ENCODE measurements at regions not wholly inside any gene's neighbourhood (a gene's known extent, or its start where the extent isn't known, plus 50 kb on each side); places are given as distances from the start of the nearest gene placed in this dataset.
"Not testable (repeated sequence)": the region's sequence is repeated elsewhere in the genome, so short reads cannot be mapped to it uniquely, and the experiment has no call there.

DNA sequence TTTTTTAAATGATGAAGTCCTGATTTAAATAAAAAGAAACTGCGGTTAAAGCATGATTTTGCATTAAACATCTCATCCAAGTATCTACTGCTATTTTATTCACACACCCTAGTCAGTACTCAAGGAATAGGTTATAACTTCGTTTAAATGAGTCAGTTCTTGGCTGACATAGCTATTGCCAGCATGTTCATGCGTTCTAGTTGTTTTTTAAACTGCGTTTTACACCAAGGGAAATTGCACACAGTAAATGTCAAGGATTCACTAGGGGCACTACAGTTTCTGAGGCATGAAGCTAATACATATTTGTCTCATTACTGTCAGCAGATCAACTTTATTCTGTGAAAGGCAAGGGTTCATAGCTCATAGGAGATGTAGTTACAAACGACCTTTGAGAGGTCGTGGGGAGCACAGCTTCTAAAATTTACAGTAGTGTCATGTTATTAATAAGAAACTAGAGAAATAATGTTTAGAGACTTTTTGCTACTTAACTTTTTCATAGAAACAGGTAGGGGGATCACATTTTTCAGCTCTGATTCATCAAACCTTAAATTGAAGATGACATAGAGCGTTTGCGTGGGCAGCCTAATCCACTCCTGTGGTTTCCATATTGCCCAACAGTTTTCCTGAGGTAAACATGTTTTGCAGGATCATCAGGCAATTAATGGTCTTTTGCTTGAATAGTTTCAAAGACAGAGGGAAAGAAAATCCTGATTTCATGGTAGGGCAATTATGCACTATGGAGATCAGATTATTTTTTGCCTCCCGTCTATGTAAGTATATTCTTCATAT is 2222.7 kb upstream of the WWC1 start:
- DNase-seq, result no peak

DNA sequence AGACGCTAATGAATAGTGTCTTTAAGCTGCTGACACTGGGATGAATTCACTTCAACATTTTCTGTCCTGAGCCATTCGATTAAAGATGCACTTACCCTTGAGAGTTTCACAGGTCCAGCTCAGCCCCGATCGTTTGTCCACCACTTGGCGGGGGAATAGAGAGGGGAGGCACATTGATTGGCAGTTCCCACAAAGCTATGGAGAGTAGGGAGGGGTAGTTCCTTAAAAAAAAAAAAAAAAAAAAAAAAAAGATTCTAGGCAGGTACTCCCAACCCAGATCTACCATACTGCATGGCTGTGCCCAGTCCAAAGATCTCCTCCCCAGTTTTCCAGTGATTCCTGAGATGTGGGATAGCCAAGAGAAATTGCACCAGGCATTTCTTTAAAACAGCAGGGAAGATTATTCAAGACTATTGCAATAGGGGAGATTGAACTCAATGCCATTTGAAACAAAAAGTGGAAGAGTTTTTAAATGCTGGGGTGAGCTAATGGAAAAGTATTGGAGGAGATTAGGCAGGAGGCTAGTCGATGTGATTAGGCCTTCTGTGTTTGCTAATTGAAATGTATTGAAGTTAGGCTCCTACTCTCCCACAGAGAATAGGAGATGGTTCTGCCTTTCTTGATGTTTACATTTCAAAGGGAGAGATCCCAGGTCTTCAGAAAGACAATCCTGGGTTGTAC is 2217.4 kb upstream of the WWC1 start:
- no peak for DNase-seq

DNA sequence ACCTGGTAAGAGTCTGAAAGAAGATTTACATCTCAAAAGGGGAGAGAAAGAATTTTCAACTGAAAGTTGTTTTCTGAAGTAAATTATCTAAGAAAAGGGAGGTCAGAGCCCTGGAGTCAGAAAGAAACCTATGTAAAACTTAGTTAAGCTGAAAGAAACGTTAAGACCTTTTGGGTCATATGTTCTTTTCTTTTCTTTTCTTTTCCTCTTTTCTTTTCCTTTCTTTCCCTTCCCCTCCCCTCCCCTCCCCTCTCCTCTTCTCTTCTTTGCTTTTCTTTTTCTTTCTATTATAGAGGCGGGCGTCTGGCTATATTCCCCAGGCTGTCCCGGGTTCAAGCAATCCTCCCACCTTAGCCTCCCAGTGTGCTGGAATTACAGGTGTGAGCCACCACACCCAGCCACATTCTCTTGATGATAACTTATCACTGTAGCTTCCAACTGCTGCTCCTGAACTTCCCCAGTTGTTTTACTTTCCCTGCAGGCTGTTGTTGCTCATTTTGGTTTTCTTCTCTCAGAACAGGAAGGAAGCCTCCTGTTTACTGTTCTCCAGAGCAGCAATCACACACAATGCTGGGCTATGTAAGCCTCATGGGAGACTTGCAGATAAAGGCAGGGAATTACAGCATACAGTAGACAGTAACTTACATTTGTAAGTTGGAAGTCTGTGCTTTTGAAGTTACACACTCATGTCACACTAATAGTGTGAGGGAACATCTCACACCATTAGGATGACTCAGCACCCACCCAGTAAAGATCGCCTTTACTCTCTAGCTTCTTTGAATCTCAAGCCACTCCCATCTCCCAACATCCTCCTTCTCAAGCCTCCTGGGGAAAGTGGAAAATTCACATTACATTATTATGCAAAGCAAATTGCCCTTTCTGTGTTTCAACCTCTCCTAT is 2216.6 kb upstream of the WWC1 start:
- no peak for DNase-seq

DNA sequence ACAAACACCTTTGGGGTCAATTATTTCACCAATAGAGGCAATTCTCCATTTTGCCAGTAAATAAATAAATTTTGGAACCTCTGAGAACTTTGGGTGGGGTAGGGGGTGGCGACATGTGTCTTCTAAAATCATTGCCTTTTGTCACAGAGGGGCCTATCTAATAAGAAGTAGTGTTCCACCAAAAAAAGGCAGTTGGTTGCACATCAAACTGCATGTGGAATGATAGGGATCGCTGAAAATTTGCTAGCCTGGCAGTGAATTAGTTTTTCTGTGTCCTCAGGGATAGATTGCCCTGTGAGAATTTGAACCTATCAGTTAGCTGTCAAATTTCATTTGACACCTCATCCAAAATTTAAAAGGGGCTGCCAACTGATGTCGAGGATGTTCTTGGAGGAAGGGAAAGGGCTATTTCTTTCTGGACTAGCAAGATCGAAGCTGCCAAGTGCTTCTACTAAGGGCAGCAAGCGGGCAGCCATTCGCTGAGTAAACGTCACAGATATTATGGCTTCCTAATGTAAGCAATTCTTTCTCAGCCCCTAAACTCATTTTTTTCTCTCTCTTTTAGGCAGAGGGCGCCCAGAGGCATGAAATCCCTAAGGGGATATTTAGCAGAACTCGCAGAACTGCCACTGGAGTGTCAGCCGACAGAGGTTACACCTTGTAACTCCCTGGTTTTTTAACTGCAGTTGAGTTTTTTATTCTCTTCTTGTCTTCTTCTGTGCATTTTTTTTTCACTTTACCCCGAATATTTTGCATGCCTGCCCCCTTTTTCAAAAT is 2208.1 kb upstream of the WWC1 start:
- no peak for DNase-seq

DNA sequence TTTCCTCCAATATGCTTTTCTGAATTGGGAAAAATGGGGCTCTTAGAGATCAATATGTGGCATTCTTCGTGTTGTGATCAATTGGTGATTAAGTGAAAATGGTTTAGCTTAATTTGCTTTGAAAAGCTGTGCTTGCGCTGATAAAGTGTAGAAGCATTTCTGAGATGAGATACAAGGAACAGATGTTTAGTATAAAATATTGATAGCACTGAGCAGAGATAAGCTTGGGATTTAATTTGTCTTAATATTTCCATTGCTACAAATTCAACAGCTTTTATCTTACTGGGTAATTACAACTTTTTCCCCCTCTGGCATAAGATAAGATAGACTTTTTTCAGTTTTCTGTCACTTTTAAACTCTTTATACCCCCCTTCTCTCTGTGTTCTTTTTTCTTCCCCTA is 2204.9 kb upstream of the WWC1 start:
- no peak for DNase-seq

DNA sequence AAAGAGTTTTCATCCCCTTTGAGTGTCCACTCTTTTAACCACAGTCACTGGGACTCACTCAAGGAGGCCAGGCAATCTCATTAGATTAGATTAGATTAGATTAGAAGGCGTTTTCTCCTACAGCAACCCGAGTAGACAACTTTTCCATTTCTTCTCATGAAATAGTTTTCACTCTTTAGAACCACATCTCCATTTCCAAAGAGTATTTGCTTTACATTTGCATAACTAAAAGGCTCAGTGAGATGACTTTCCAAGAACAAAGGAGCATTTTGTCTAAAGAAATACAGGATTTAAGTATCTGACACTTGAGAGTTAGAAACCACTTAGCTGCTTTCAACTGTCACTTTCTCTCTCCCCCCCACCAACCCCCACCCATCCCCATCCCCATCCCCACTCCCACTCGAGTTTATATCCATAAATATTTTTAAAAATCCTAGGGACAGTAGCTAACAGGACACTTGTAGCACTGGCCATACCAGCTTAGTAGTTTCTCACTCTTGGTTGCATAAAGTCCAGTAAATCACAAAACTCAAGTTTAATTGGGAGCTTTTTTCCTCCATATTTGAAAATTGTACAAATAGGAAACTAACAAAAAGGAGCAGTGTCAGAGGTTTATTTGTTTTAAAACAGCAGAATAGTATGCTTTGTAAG is 2202.9 kb upstream of the WWC1 start:
- DNase-seq, result no peak

DNA sequence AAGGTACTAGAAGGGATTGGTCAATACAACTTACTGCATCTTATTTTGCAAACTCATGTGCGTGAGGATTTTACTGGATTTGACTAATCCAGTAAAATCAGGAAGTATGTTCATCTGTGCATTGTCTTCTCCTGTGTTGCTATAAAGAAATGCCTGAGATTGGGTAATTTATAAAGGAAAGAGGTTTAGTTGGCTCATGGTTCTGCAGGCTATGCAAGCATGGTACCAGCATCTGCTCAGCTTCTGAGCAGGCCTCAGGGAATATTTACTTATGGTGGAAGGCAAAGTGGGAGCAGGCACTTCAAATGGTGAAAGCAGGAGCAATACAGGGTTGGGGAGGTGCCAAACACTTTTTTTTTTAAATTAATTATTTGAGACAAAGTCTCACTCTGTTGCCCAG is 2199.5 kb upstream of the WWC1 start:
- DNase-seq, result no peak

DNA sequence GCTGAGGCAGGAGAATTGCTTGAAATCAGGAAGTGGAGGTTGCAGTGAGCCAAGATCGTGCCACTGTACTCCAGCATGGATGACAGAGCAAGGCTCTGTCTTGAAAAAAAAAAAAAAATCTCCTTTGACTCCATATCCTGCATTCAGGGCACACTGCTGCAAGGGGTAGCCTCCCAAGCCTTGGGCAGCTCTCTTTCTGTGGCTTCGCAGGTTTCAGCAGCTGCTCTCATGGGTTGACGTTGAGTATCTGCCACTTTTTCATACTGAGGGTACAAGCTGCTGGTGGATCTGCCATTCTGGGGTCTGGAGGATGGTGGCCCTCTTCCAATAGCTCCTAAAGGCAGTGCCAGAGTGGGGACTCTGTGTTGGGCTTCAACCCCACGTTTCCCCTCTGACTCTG is 2198.1 kb upstream of the WWC1 start:
- DNase-seq, result no peak

DNA sequence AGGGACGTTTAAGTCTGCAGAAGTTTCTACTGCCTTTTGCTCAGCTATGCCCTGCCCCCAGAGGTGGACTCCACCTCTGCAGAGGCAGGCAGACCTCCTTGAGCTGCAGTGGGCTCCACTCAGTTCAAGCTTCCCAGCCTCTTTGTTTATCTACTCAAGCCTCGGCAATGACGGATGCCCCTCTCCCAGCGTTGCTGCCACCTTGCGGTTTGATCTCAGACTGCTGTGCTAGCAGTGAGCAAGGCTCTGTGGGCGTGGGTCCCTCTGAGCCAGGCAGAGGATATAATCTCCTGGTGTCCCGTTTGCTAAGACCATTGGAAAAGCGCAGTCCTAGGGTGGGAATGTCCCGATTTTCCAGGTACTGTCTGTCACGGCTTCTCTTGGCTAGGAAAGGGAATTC is 2188.5 kb upstream of the WWC1 start:
- DNase-seq, result no peak

DNA sequence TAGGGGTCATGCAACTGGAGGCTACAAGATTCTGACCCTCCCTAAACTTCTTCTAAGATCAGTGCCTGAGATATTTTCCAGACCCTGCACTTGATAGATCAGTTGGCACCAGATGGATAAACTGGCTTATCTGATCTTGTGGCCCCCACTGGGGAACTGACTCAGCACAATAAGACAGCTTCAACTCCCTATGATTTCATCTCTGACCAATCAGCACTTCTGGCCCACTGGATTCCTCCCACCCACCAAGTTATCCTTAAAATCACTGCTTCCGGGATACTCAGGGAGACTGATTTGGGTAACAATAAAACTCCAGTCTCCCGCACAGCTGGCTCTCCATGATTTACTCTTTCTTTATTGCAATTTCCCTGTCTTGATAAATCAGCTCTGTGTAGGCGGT is 2180.4 kb upstream of the WWC1 start:
- DNase-seq, result no peak

DNA sequence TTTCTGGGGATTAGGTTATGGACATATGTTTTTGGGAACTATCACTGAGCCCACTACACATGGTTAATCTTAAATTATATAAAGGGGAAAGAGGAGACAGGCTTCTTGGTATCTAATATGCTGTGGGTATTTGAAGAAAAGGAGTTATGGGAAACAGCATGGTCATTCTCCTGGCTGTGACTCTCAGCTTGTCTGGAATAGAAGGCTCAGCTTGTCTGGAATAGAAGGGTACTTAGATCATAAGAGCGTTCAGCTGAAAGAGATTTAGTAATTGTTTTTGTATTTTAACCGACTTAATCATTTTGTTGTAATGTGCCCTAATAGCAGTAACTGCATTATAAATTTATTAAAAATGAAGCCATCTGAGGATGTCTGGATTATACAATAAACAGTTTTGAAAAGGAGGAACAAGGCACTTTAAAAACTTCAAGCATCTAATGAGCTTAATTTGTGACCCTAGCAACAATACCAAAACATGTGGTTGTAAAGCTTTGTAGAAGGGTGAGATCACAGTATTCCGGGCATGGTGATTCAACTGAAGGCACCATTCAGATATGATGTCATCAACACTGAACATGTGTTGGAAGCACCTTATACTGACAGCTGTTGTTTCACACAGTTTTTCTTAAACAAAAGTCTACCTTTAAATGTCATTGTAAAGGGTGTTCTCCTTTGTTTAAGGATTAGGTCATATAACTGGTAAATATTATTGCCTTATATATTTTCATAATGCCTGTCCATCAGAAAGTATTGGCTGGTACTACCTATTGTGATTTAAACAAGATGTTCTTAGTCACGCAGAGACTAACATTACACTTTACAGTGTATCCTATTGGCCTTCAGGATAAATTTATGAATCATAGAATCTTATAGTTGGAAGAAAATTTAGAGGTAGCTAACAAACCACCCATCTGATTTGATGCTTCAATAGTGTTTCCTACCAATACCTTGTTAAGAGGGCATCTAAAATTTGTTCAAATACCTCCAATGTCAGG is 2174.1 kb upstream of the WWC1 start:
- no peak for DNase-seq

DNA sequence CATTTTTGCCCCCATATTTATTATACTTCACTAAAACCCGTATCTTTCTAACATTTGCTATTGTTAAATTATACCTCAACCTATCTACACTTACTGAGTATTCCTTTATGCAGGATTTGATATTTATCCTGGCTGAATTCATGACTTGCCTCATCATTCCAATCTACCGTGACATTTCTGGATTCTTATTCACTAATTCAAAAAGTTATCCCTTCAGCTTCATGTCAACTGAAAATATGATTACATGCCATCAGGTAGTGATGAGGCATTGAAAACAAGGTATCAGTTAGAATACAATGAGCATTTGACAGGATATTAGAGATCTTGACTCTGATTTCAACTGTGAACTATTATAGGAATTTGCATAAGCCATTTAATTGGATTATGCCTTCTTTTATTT is 2171.9 kb upstream of the WWC1 start:
- DNase-seq, result no peak

DNA sequence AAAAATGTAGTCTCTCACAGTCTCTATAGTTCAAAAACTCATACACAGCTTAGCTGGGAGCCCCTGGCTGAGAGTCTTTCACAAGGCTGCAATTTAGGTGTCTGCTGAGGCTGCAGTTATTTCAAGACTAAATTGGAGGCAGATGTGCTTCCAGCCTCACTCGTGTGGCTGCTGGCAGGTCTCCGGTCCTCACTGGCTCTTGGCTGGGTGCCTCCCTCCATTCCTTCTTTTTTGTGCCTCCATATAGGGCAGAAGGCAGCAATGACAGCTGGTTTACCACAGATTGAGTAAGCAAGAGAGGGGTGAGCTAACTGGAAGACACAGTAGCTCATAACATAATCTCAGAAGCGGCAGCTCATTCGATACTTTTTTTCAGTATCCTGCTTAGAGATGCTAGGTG is 2167.7 kb upstream of the WWC1 start:
- no peak for DNase-seq

DNA sequence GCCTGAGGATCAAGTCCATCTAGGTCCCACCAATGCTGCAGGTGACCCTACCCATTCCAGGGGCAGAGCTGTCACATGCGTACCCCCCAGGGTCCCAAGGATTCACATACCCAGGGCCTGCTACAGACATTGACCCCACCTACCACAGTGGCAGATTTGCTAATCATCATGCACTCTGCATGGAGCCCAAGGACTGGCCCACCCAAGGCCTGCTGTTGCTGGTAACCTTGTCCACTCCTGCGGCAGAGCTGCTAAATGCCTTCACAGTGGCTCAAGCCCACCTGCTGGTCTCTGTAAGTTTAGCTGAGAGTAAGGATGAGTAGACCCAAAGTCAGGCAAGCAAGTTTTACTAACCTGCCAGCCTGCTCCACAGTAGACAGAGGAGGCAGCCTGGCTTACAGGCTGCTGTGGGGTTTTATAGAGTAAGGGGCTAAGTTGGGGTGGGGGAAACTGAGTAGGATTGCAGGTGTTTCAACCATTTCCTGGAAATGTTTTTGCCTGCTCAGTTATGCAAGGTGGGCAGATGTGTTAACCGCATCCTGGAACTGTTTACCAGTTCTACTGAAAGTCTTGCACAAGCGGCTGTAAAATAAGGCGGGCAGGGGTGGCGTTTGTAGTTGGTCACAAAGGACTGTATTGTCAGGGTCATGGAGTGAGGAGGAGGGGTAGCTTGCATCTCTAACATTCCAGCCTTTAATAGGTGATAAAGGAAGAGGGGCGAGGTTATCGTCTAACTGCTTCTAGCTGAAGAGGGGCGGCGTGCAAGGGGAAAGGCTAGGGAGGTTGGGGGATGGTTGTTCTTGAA is 2163.5 kb upstream of the WWC1 start:
- DNase-seq, result no peak

DNA sequence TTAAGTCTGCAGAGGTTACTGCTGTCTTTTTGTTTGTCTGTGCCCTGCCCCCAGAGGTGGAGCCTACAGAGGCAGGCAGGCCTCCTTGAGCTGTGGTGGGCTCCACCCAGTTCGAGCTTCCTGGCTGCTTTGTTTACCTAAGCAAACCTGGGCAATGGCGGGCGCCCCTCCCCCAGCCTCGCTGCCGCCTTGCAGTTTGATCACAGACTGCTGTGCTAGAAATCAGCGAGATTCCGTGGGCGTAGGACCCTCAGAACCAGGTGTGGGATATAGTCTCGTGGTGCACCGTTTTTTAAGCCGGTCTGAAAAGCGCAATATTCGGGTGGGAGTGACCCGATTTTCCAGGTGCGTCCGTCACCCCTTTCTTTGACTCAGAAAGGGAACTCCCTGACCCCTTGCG is 2146.3 kb upstream of the WWC1 start:
- not testable (repeated sequence) for DNase-seq

DNA sequence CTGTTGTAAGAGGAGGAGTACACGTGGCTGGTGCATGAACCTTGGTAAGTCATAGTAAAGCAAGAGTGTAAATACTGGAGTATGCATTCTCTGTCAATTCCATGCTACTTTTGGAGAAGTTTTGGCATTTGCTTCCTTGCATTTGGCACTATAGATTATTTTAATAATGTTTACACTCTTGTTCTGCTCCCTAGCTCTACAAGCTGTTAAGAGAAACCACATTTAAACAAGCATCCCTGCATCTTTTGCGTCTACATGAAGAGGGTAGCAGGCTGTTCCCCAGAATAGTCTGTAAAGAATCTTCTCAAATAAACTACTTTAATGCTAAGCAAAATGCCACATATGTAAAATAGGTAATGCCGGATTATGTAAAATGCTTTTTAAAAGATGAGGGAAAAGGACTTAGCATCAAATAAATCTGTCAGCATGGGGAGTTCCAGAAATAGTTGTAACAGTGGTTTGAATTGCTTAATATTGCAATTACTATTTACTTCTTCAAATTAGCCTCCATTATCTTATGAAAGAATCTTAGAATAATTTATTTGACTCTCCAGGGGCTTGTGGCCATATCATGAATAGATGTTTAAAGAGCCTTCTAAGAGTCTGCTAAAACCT is 2127.3 kb upstream of the WWC1 start:
- no peak for DNase-seq

DNA sequence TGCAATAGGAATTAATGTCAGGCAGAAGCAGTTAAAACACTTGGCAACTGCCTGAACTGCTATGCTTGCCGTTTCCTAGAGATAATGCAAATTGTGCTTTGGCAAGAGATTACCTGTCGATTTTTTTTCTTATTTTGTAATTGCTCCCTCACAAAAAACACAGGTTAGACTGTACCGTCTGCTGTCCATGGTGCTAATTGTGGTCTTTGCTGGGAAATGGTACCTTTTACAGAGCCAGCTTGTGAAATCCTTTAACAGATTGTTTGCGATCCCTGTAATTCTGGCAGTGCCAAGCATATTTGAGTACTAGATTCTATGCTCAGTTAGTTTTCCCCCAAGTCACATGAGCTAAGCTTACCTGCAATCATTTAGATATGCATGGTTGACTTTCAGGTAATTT is 2125.8 kb upstream of the WWC1 start:
- DNase-seq, result no peak

DNA sequence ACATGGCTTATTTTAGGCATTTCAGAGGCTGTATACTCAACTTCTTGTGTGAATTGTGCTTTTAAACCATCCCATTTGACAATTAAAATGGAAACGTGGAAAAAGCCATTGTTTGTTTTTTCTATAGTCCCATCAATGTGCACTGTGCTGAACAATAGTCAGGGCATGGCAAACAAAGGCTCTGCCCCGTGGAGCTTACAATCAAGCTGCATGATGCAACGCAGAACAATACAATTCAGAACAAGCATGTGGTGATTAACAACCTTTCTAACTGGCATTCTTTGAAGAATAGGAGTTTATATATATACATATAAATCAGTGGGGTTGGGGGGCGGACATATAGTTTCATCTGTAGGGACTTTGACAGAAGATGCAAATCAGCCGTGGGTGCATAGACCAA is 2125.4 kb upstream of the WWC1 start:
- DNase-seq, result no peak

DNA sequence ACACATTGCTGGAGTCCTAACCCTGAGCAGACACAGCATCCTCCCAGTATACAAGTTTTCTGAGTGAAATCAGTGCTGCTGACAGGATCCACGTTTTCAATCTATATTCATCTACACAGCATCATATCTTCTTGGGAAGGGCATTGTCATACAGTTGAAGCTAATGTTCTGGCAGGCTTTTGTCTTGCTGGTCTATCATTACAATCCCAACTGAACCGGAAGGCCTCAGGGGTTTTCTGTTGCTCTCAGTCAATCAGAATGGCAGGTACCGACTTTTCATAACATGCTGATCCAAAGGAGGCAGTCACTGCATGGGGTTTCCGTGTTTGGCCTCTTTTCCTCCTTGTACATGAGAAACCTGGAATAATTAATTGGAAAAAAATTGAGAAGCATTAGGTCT is 2118.8 kb upstream of the WWC1 start:
- no peak for DNase-seq

All from NCI-H2029 treated with DMSO at 0.1 percent for 48 hours (cell line).